Endodermal cell (in vitro differentiated cells): ENCODE measurements at regions not wholly inside any gene's neighbourhood (a gene's known extent, or its start where the extent isn't known, plus 50 kb on each side); places are given as distances from the start of the nearest gene placed in this dataset.

ENCODE experiments used
- DNase-seq: peaks from one replicate; pipeline ENCODE4 v3.0.0-alpha.2; 2017
- H3K27ac ChIP-seq: 2 replicates; pipeline ENCODE4 v1.5.1; 2013; ENCODE audit warnings: mild to moderate bottlenecking, low read depth, low read length, moderate library complexity
- H3K27me3 ChIP-seq: 2 replicates; pipeline ENCODE4 v1.6.1; 2013; ENCODE audit warnings: mild to moderate bottlenecking, low read length, moderate library complexity; ENCODE audit not compliant: insufficient read depth, control insufficient read depth, poor library complexity, severe bottlenecking
- H3K36me3 ChIP-seq: 2 replicates; pipeline ENCODE4 v1.7.0; 2013; ENCODE audit warnings: mild to moderate bottlenecking, low read length, moderate library complexity; ENCODE audit not compliant: control insufficient read depth, insufficient read depth
- H3K4me1 ChIP-seq: one replicate; pipeline ENCODE4 v1.7.0; 2013; ENCODE audit warnings: low read length; ENCODE audit not compliant: control insufficient read depth, insufficient read depth
- H3K4me3 ChIP-seq: 2 replicates; pipeline ENCODE4 v1.5.1; 2013; ENCODE audit warnings: mild to moderate bottlenecking, low read length, moderate library complexity
- H3K9ac ChIP-seq: 2 replicates; pipeline ENCODE4 v1.6.1; 2013; ENCODE audit warnings: mild to moderate bottlenecking, low read length, moderate library complexity; ENCODE audit not compliant: poor library complexity, severe bottlenecking; ENCODE audit errors: extremely low read depth
- H3K9me3 ChIP-seq: 2 replicates; pipeline ENCODE4 v1.6.1; 2013; ENCODE audit warnings: mild to moderate bottlenecking, low read length, moderate library complexity; ENCODE audit not compliant: control insufficient read depth
- H3K27ac Mint-ChIP-seq: 2 replicates; pipeline ENCODE4 v1.8.0; 2020; ENCODE audit warnings: mixed read lengths
- H3K27me3 Mint-ChIP-seq: 2 replicates; pipeline ENCODE4 v1.8.0; 2021; ENCODE audit warnings: mild to moderate bottlenecking, mixed read lengths; ENCODE audit not compliant: insufficient read depth
- H3K36me3 Mint-ChIP-seq: 2 replicates; pipeline ENCODE4 v1.8.0; 2020; ENCODE audit warnings: low read depth, mixed read lengths
- H3K4me1 Mint-ChIP-seq: 2 replicates; pipeline ENCODE4 v1.8.0; 2020; ENCODE audit warnings: mixed read lengths
- H3K4me3 Mint-ChIP-seq: 2 replicates; pipeline ENCODE4 v1.8.0; 2020; ENCODE audit warnings: mild to moderate bottlenecking, moderate library complexity, mixed read lengths
- H3K9me3 Mint-ChIP-seq: 2 replicates; pipeline ENCODE4 v1.8.0; 2020; ENCODE audit warnings: mild to moderate bottlenecking, mixed read lengths
- WGBS, 2 experiments: methylation state at CpG; one replicate each; pipeline versions ENCODE4 v1.1.5 to v1.1.7; 2013; ENCODE audit warnings: missing lambda C conversion rate in 2 of 2, mixed read lengths in 1 of 2; ENCODE audit not compliant: insufficient coverage in 1 of 2, insufficient read length in 1 of 2; 5-methylcytosine and 5-hydroxymethylcytosine counted together
- TF ChIP-seq, protein P1 (sequence below): fragments of 200-600 bp; sonication (generic); conservative IDR thresholded peaks from 2 replicates; pipeline ENCODE4 v1.5.0; 2021; ENCODE audit warnings: antibody characterized with exemption, mild to moderate bottlenecking

GRCh38 chr6:15894973-15895725, 232.3 kb upstream of the DTNBP1 start:
- Mint-ChIP-seq H3K4me3 (no peak overlapping the region), H3K4me1 (peaks cover 19% of the 10 kb centered on the region), H3K36me3 (no peaks in the 10 kb centered on the region), H3K9me3 (peaks cover 1% of the 10 kb centered on the region), H3K27me3 (no peaks in the 10 kb centered on the region), H3K27ac (no peak overlapping the region)
- H3K9ac ChIP-seq = no peak overlapping the region
- H3K4me3 ChIP-seq = no peak overlapping the region
- DNase-seq = no peak
- H3K9me3 ChIP-seq = peaks cover 9% of the 10 kb centered on the region
- TF ChIP-seq, protein P1, sequence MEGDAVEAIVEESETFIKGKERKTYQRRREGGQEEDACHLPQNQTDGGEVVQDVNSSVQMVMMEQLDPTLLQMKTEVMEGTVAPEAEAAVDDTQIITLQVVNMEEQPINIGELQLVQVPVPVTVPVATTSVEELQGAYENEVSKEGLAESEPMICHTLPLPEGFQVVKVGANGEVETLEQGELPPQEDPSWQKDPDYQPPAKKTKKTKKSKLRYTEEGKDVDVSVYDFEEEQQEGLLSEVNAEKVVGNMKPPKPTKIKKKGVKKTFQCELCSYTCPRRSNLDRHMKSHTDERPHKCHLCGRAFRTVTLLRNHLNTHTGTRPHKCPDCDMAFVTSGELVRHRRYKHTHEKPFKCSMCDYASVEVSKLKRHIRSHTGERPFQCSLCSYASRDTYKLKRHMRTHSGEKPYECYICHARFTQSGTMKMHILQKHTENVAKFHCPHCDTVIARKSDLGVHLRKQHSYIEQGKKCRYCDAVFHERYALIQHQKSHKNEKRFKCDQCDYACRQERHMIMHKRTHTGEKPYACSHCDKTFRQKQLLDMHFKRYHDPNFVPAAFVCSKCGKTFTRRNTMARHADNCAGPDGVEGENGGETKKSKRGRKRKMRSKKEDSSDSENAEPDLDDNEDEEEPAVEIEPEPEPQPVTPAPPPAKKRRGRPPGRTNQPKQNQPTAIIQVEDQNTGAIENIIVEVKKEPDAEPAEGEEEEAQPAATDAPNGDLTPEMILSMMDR = no peak
- WGBS, 2 experiments = 82 to 85% methylated on average over 3 to 4 of the region's 4 CpGs
- H3K27ac ChIP-seq = no peak overlapping the region
- H3K27me3 ChIP-seq = no peaks in the 10 kb centered on the region
- H3K36me3 ChIP-seq = no peaks in the 10 kb centered on the region
- peaks cover 3% of the 10 kb centered on the region for H3K4me1 ChIP-seq

DNA sequence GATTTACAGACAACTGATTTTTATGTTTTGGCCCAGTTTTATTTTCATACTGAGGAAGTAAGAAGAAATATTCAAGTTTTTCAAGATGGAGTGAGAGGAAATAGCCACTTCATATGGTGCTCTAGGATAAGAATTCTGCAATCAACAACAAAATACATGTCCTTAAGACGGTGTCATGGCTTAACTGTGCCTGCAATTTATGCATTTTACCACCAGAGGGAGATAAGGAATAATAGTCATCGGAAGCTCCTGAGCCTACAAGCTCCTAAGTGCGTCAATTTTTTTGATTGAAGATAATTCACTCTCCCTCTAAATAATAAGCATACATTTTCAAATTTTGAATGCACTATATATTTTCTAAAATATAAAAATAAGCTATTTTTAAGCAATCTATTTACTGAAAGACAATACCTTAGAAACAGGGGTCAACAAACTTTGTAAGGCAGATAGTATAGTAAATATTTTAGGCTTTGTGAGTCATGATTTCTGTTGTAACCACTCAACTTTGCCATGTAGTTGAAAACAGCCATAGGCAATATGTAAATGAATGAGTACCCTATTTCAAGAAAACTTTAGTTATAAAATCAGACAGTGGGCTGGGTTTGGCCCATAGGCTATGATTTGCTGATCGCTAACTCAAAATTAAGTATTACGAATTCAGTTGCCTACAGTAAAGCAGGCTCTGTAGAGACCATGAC, 230.9 kb upstream of the DTNBP1 start:
- no peak overlapping the region for H3K4me3 Mint-ChIP-seq
- 70 to 100% methylated on average over 2 to 5 of the region's 5 CpGs for WGBS, 2 experiments
- H3K4me1 Mint-ChIP-seq = peaks cover 20% of the 10 kb centered on the region
- Histone ChIP-seq H3K9ac (no peak overlapping the region), H3K4me1 (peaks cover 3% of the 10 kb centered on the region), H3K27me3 (no peaks in the 10 kb centered on the region), H3K9me3 (peaks cover 9% of the 10 kb centered on the region), H3K27ac (no peak overlapping the region), H3K36me3 (no peaks in the 10 kb centered on the region), H3K4me3 (no peak overlapping the region)
- TF ChIP-seq, protein P1 = peak; percentile 95
- H3K27ac Mint-ChIP-seq = no peak overlapping the region
- H3K27me3 Mint-ChIP-seq = no peaks in the 10 kb centered on the region
- peaks cover 1% of the 10 kb centered on the region for H3K9me3 Mint-ChIP-seq
- no peaks in the 10 kb centered on the region for H3K36me3 Mint-ChIP-seq
- no peak for DNase-seq

GRCh38 chr6:15892369-15892768, 229.5 kb upstream of the DTNBP1 start:
- 94% methylated on average over 1 of the region's 1 CpG; no CpG with 5 or more reads in 1 of the 2 experiments for WGBS, 2 experiments
- H3K9ac ChIP-seq = no peak overlapping the region
- Mint-ChIP-seq H3K27ac (no peak overlapping the region), H3K4me1 (peaks cover 18% of the 10 kb centered on the region), H3K4me3 (no peak overlapping the region), H3K9me3 (peaks cover 1% of the 10 kb centered on the region), H3K36me3 (no peaks in the 10 kb centered on the region), H3K27me3 (peaks cover 2% of the 10 kb centered on the region)
- H3K27ac ChIP-seq = no peak overlapping the region
- H3K4me3 ChIP-seq = no peak overlapping the region
- peaks cover 3% of the 10 kb centered on the region for H3K4me1 ChIP-seq
- TF ChIP-seq, protein P1 = no peak
- no peaks in the 10 kb centered on the region for H3K27me3 ChIP-seq
- no peak for DNase-seq
- H3K9me3 ChIP-seq = peaks cover 9% of the 10 kb centered on the region
- no peaks in the 10 kb centered on the region for H3K36me3 ChIP-seq
